GM12878 (cell line): ENCODE measurements at regions not wholly inside any gene's neighbourhood (a gene's known extent, or its start where the extent isn't known, plus 50 kb on each side); places are given as distances from the start of the nearest gene placed in this dataset.

Experiments
- ATAC-seq: fragments of 200-7000 bp; cut with Tn5 transposase; 3 replicates; pipeline ENCODE4 v1.9.1; 2020; ENCODE audit warnings: mild to moderate bottlenecking, moderate library complexity
- BruUV-seq: library from RNA; stranded (reverse); fragments of 400-500 nt; replicated peaks from 2 replicates; lab custom pipeline; 2021; lab: Mats Ljungman, UMichigan
- CTCF ChIA-PET: fragments of 300-600 bp; sonication (Branson Sonifier 250); formaldehyde crosslinking; extraction: SDS; loops from one replicate; lab custom pipeline; 2021; ENCODE audit warnings: inconsistent platforms; lab: Yijun Ruan, JAX
- POLR2A ChIA-PET: fragments of 350-600 bp; formaldehyde crosslinking; extraction: SDS; loops from one replicate; lab custom pipeline; 2021; ENCODE audit warnings: inconsistent platforms; lab: Charles Lee
- RAD21 ChIA-PET: fragments of 300-600 bp; sonication (Branson Sonifier 250); formaldehyde crosslinking; loops from one replicate; lab custom pipeline; 2023; ENCODE audit warnings: antibody characterized with exemption; ENCODE audit not compliant: unreplicated experiment; lab: Charles Lee
- SMC1A ChIA-PET: fragments of 300-600 bp; sonication (Branson Sonifier 250); formaldehyde crosslinking; loops from one replicate; lab custom pipeline; 2023; ENCODE audit not compliant: unreplicated experiment, uncharacterized antibody; lab: Charles Lee
- DNase-seq: peaks from one replicate; pipeline ENCODE4 v3.0.0-alpha.2; 2011; ENCODE audit warnings: low read depth, low spot score
- FAIRE-seq: peaks from 3 replicates; lab custom pipeline; 2011; peaks lifted over from hg19 to GRCh38; lab: Jason Lieb, UNC
- H2AFZ ChIP-seq: 2 replicates; pipeline ENCODE4 v1.6.0; 2011; ENCODE audit warnings: low read depth, low read length, control low read depth; ENCODE audit not compliant: control insufficient read depth
- H3K27ac ChIP-seq: 2 replicates; pipeline ENCODE4 v1.5.1; 2011; ENCODE audit warnings: control low read depth; ENCODE audit not compliant: control insufficient read depth, insufficient read depth
- H3K27me3 ChIP-seq, 2 experiments: replicated peaks in 1 of 2; 2 replicates each; pipeline versions ENCODE4 v1.6.0 to v1.6.1; 2011; ENCODE audit warnings: low read length in 1 of 2; ENCODE audit not compliant: control insufficient read depth in 2 of 2, insufficient read depth in 2 of 2
- H3K36me3 ChIP-seq, 2 experiments: 2 replicates each; pipeline ENCODE4 v1.5.1; 2011; ENCODE audit warnings: low read length in 1 of 2; ENCODE audit not compliant: control insufficient read depth in 2 of 2, insufficient read depth in 2 of 2
- H3K4me1 ChIP-seq: 2 replicates; pipeline ENCODE4 v1.6.1; 2011; ENCODE audit warnings: mild to moderate bottlenecking, low read length, moderate library complexity, mixed read lengths; ENCODE audit not compliant: control insufficient read depth, insufficient read depth
- H3K4me2 ChIP-seq: 2 replicates; pipeline ENCODE4 v1.6.0; 2011; ENCODE audit warnings: control low read depth; ENCODE audit not compliant: control insufficient read depth, insufficient read depth
- H3K4me3 ChIP-seq: fragments of 200-600 bp; sonication (generic); 2 replicates; pipeline ENCODE4 v1.5.1; 2016
- H3K79me2 ChIP-seq: 2 replicates; pipeline ENCODE4 v1.6.0; 2011; ENCODE audit warnings: low read length; ENCODE audit not compliant: control insufficient read depth, insufficient read depth
- H3K9ac ChIP-seq: 2 replicates; pipeline ENCODE4 v1.8.0; 2011; ENCODE audit warnings: low read length, control low read depth, mixed read lengths; ENCODE audit not compliant: control insufficient read depth, insufficient read depth
- H3K9me3 ChIP-seq: replicated peaks from 3 replicates; pipeline ENCODE4 v1.5.1; 2011; ENCODE audit warnings: mild to moderate bottlenecking, low read length; ENCODE audit not compliant: control insufficient read depth, insufficient read depth
- H4K20me1 ChIP-seq: 2 replicates; pipeline ENCODE4 v1.6.0; 2011; ENCODE audit not compliant: control insufficient read depth, insufficient read depth
- ATF7 ChIP-seq: fragments of 450-650 bp; IDR thresholded peaks from 2 replicates; pipeline ENCODE4 v1.6.1; 2016; ENCODE audit warnings: low read depth, mild to moderate bottlenecking
- CEBPB ChIP-seq, 2 experiments: fragments of 150-350 bp in 1 of 2; IDR thresholded peaks; 2 replicates each; pipeline ENCODE4 v1.6.1; 2012 to 2014; ENCODE audit warnings: low read depth in 2 of 2, low read length in 2 of 2, borderline replicate concordance in 1 of 2, inconsistent platforms in 1 of 2
- CHD2 ChIP-seq: IDR thresholded peaks from 2 replicates; pipeline ENCODE4 v1.6.1; 2011; ENCODE audit warnings: low read depth, low read length, improper control_type of control experiment, borderline replicate concordance
- CREM ChIP-seq: IDR thresholded peaks from 2 replicates; pipeline ENCODE4 v1.6.1; 2014; ENCODE audit warnings: antibody characterized with exemption, low read depth
- CTCF ChIP-seq, 3 experiments: IDR thresholded peaks in 2 of 3; conservative IDR thresholded peaks in 1 of 3; 2 replicates each; pipeline ENCODE4 v1.5.1; 2011; ENCODE audit warnings: low read depth in 3 of 3, low read length in 3 of 3, mild to moderate bottlenecking in 3 of 3, control low read depth in 2 of 3, moderate library complexity in 2 of 3, inconsistent platforms in 1 of 3, mixed read lengths in 1 of 3; ENCODE audit not compliant: control insufficient read depth in 2 of 3, insufficient read depth in 1 of 3; ENCODE audit errors: extremely low read depth in 1 of 3
- FOXK2 ChIP-seq: fragments of 450-650 bp; IDR thresholded peaks from 2 replicates; pipeline ENCODE4 v1.6.1; 2017; ENCODE audit warnings: mild to moderate bottlenecking, moderate library complexity
- HDGF ChIP-seq: fragments of 450-650 bp; IDR thresholded peaks from 2 replicates; pipeline ENCODE4 v1.6.1; 2016; ENCODE audit warnings: antibody characterized with exemption
- IRF5 ChIP-seq: fragments of 450-650 bp; IDR thresholded peaks from 2 replicates; pipeline ENCODE4 v1.6.1; 2017; ENCODE audit warnings: borderline replicate concordance
- PKNOX1 ChIP-seq: fragments of 450-650 bp; IDR thresholded peaks from 2 replicates; pipeline ENCODE4 v1.6.1; 2016; ENCODE audit warnings: mild to moderate bottlenecking
- REST ChIP-seq: IDR thresholded peaks from 2 replicates; pipeline ENCODE4 v1.6.1; 2012; ENCODE audit warnings: mild to moderate bottlenecking, low read depth, low read length
- SIX5 ChIP-seq: IDR thresholded peaks from 2 replicates; pipeline ENCODE4 v1.6.1; 2011; ENCODE audit warnings: mild to moderate bottlenecking, low read depth, low read length, moderate library complexity; ENCODE audit not compliant: severe bottlenecking
- ZNF384 ChIP-seq: IDR thresholded peaks from 2 replicates; pipeline ENCODE4 v1.6.1; 2012; ENCODE audit warnings: low read depth, mild to moderate bottlenecking, low read length, improper control_type of control experiment, borderline replicate concordance
- WGBS: methylation state at CpG from one replicate; pipeline ENCODE4 v1.1.6; 2016; ENCODE audit warnings: low lambda C conversion rate; ENCODE audit not compliant: insufficient replicate concordance, insufficient coverage; ENCODE audit errors: missing lambda C conversion rate; 5-methylcytosine and 5-hydroxymethylcytosine counted together
- in situ Hi-C: fragments of 300-500 bp; cut with MboI; formaldehyde crosslinking; loops from 9 replicates; pipeline ENCODE4 v1.14.3; 2018; ENCODE audit warnings: mixed read lengths
- intact Hi-C: fragments of 100-400 bp; cut with micrococcal nuclease; formaldehyde crosslinking; loops from one replicate; pipeline ENCODE4 v1.14.2; 2022; ENCODE audit not compliant: unreplicated experiment

GRCh38 chr10:130559547-130559880, 423.3 kb downstream of the GLRX3 start (continued):
- TF ChIP-seq SIX5 (no peak), CHD2 (no peak), ATF7 (no peak), REST (no peak)

GRCh38 chr10:130560116-130560515, 423.9 kb downstream of the GLRX3 start:
- H3K9ac ChIP-seq: no peak overlapping the region
- ChIA-PET RAD21 (no interaction called here), SMC1A (no interaction called here)

More at GRCh38 chr10:130560116-130560515, 423.9 kb downstream of the GLRX3 start:
- DNase-seq: no peak
- Histone ChIP-seq H3K4me1 (no peaks in the 10 kb centered on the region), H3K27me3 (no peaks in the 10 kb centered on the region), H3K4me2 (no peak overlapping the region), H3K27ac (no peak overlapping the region), H3K36me3 (no peaks in the 10 kb centered on the region), H3K9me3 (no peaks in the 10 kb centered on the region), H3K4me3 (no peak overlapping the region), H4K20me1 (no peaks in the 10 kb centered on the region), H3K79me2 (no peaks in the 10 kb centered on the region), H2AFZ (no peak overlapping the region)
- no peak for FAIRE-seq
- ATAC-seq: no peak
- no peak for TF ChIP-seq CREM
- TF ChIP-seq HDGF: no peak
- TF ChIP-seq IRF5: no peak
- TF ChIP-seq CEBPB (IDR thresholded peaks at IDR 0.05; ENCODE audit: borderline replicate concordance in 1 of 2, low read depth in 2 of 2, low read length in 2 of 2): no peak
- no peak for TF ChIP-seq PKNOX1
- TF ChIP-seq FOXK2: no peak
- TF ChIP-seq ZNF384: no peak
- TF ChIP-seq CTCF (IDR thresholded peaks at IDR 0.05 in 2 of 3, conservative IDR thresholded peaks at IDR 0.05 in 1 of 3; ENCODE audit: control insufficient read depth in 2 of 3, extremely low read depth in 1 of 3, insufficient read depth in 1 of 3, low read depth in 3 of 3, low read length in 3 of 3): no peak
- in situ Hi-C loops: no loop called here
- ChIA-PET POLR2A (no interaction called here), CTCF (no interaction called here)
- BruUV-seq: no TSS peak
- intact Hi-C loops: no loop called here
- WGBS: 31% methylated on average over 12 of the region's 12 CpGs
